K562 (cell line): ENCODE measurements at regions not wholly inside any gene's neighbourhood (a gene's known extent, or its start where the extent isn't known, plus 50 kb on each side); places are given as distances from the start of the nearest gene placed in this dataset.

Experiments
- CSDE1 ChIP-seq, 2 experiments: fragments of 450-650 bp; IDR thresholded peaks; 2 replicates each; pipeline ENCODE4 v1.6.1; 2016; ENCODE audit warnings: mild to moderate bottlenecking in 1 of 2
- ETV1 ChIP-seq: fragments of 450-650 bp; conservative IDR thresholded peaks from 2 replicates; pipeline ENCODE4 v1.6.1; 2016; ENCODE audit warnings: missing genetic modification characterization, control low read depth, low read depth, missing compliant biosample characterization
- KDM1A ChIP-seq, 2 experiments: fragments of 450-650 bp; IDR thresholded peaks; 2 replicates each; pipeline ENCODE4 v1.6.1; 2016; ENCODE audit warnings: mild to moderate bottlenecking in 2 of 2
- KLF16 ChIP-seq: IDR thresholded peaks from 2 replicates; pipeline ENCODE4 v1.6.1; 2016; ENCODE audit warnings: antibody characterized with exemption
- POLR3A ChIP-seq: IDR thresholded peaks from 2 replicates; pipeline ENCODE4 v1.6.1; 2011; ENCODE audit warnings: borderline replicate concordance, mild to moderate bottlenecking, moderate library complexity; ENCODE audit not compliant: insufficient read length, insufficient read depth; ENCODE audit errors: extremely low read depth
- SMAD3 ChIP-seq: fragments of 450-650 bp; formaldehyde crosslinking; conservative IDR thresholded peaks from 2 replicates; pipeline ENCODE4 v1.4.0; 2020; ENCODE audit warnings: mild to moderate bottlenecking
- SMC3 ChIP-seq: conservative IDR thresholded peaks from 2 replicates; pipeline ENCODE4 v1.6.1; 2011; ENCODE audit warnings: low read depth, low read length, improper control_type of control experiment; ENCODE audit not compliant: insufficient read depth
- THRB ChIP-seq: fragments of 450-650 bp; formaldehyde crosslinking; conservative IDR thresholded peaks from 2 replicates; pipeline ENCODE4 v1.4.0; 2022; ENCODE audit warnings: mild to moderate bottlenecking, missing genetic modification characterization
- ZNF280A ChIP-seq: fragments of 450-650 bp; IDR thresholded peaks from 2 replicates; pipeline ENCODE4 v1.6.1; 2018; ENCODE audit warnings: mild to moderate bottlenecking, low read depth; ENCODE audit not compliant: partially characterized antibody
- TF ChIP-seq, protein P1 (sequence below): fragments of 450-650 bp; formaldehyde crosslinking; IDR thresholded peaks from 2 replicates; pipeline ENCODE4 v1.4.0; 2020; ENCODE audit warnings: mild to moderate bottlenecking
- TF ChIP-seq, protein P2 (sequence below): fragments of 250-450 bp; sonication (Bioruptor Pico); IDR thresholded peaks from 2 replicates; pipeline ENCODE4 v1.8.0; 2022; ENCODE audit warnings: inconsistent platforms, mild to moderate bottlenecking, moderate library complexity, borderline replicate concordance
- TF ChIP-seq, protein P3 (sequence below), 2 experiments: IDR thresholded peaks in 1 of 2; conservative IDR thresholded peaks in 1 of 2; 2 replicates each; pipeline ENCODE4 v1.6.1; 2016; ENCODE audit warnings: low read depth in 2 of 2, mild to moderate bottlenecking in 1 of 2, missing compliant biosample characterization in 1 of 2, missing genetic modification characterization in 1 of 2, moderate library complexity in 1 of 2
- TF ChIP-seq, protein P4 (sequence below), 3 experiments: IDR thresholded peaks in 2 of 3; conservative IDR thresholded peaks in 1 of 3; 2 replicates each; pipeline ENCODE4 v1.5.1; 2011 to 2012; ENCODE audit warnings: low read length in 3 of 3, mild to moderate bottlenecking in 3 of 3, control low read depth in 2 of 3, improper control_type of control experiment in 1 of 3, inconsistent platforms in 1 of 3, low read depth in 1 of 3, mixed read lengths in 1 of 3, moderate library complexity in 1 of 3; ENCODE audit not compliant: insufficient read depth in 2 of 3
- TF ChIP-seq, protein P5 (sequence below): fragments of 450-650 bp; formaldehyde crosslinking; IDR thresholded peaks from 2 replicates; pipeline ENCODE4 v1.4.0; 2020; ENCODE audit warnings: mild to moderate bottlenecking, moderate library complexity

- TF ChIP-seq, protein P1, sequence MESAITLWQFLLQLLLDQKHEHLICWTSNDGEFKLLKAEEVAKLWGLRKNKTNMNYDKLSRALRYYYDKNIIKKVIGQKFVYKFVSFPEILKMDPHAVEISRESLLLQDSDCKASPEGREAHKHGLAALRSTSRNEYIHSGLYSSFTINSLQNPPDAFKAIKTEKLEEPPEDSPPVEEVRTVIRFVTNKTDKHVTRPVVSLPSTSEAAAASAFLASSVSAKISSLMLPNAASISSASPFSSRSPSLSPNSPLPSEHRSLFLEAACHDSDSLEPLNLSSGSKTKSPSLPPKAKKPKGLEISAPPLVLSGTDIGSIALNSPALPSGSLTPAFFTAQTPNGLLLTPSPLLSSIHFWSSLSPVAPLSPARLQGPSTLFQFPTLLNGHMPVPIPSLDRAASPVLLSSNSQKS (CRISPR knock-in tag): no peak
- TF ChIP-seq THRB (CRISPR knock-in tag): no peak
- TF ChIP-seq, protein P2, sequence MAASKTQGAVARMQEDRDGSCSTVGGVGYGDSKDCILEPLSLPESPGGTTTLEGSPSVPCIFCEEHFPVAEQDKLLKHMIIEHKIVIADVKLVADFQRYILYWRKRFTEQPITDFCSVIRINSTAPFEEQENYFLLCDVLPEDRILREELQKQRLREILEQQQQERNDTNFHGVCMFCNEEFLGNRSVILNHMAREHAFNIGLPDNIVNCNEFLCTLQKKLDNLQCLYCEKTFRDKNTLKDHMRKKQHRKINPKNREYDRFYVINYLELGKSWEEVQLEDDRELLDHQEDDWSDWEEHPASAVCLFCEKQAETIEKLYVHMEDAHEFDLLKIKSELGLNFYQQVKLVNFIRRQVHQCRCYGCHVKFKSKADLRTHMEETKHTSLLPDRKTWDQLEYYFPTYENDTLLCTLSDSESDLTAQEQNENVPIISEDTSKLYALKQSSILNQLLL (CRISPR knock-in tag): no peak
- no peak for TF ChIP-seq POLR3A
- TF ChIP-seq SMC3: peak; percentile 67
- TF ChIP-seq, protein P3, sequence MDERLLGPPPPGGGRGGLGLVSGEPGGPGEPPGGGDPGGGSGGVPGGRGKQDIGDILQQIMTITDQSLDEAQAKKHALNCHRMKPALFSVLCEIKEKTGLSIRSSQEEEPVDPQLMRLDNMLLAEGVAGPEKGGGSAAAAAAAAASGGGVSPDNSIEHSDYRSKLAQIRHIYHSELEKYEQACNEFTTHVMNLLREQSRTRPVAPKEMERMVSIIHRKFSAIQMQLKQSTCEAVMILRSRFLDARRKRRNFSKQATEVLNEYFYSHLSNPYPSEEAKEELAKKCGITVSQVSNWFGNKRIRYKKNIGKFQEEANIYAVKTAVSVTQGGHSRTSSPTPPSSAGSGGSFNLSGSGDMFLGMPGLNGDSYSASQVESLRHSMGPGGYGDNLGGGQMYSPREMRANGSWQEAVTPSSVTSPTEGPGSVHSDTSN (CRISPR knock-in tag; IDR thresholded peaks at IDR 0.05; ENCODE audit: low read depth): no peak
- TF ChIP-seq, protein P3 (tag; conservative IDR thresholded peaks at IDR 0.05; ENCODE audit: low read depth): 0 out of 2 replicates have a peak, but pooled peaks have one; percentile 57
- TF ChIP-seq ZNF280A: no peak
- TF ChIP-seq, protein P4, sequence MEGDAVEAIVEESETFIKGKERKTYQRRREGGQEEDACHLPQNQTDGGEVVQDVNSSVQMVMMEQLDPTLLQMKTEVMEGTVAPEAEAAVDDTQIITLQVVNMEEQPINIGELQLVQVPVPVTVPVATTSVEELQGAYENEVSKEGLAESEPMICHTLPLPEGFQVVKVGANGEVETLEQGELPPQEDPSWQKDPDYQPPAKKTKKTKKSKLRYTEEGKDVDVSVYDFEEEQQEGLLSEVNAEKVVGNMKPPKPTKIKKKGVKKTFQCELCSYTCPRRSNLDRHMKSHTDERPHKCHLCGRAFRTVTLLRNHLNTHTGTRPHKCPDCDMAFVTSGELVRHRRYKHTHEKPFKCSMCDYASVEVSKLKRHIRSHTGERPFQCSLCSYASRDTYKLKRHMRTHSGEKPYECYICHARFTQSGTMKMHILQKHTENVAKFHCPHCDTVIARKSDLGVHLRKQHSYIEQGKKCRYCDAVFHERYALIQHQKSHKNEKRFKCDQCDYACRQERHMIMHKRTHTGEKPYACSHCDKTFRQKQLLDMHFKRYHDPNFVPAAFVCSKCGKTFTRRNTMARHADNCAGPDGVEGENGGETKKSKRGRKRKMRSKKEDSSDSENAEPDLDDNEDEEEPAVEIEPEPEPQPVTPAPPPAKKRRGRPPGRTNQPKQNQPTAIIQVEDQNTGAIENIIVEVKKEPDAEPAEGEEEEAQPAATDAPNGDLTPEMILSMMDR (IDR thresholded peaks at IDR 0.05 in 2 of 3, conservative IDR thresholded peaks at IDR 0.05 in 1 of 3; ENCODE audit: insufficient read depth in 2 of 3, low read depth in 1 of 3, low read length in 3 of 3): peak; percentile 37 to 61 (median 57)
- no peak for TF ChIP-seq KDM1A (IDR thresholded peaks at IDR 0.05)
- no peak for TF ChIP-seq CSDE1 (IDR thresholded peaks at IDR 0.05)
- TF ChIP-seq ETV1: no peak
- TF ChIP-seq, protein P5, sequence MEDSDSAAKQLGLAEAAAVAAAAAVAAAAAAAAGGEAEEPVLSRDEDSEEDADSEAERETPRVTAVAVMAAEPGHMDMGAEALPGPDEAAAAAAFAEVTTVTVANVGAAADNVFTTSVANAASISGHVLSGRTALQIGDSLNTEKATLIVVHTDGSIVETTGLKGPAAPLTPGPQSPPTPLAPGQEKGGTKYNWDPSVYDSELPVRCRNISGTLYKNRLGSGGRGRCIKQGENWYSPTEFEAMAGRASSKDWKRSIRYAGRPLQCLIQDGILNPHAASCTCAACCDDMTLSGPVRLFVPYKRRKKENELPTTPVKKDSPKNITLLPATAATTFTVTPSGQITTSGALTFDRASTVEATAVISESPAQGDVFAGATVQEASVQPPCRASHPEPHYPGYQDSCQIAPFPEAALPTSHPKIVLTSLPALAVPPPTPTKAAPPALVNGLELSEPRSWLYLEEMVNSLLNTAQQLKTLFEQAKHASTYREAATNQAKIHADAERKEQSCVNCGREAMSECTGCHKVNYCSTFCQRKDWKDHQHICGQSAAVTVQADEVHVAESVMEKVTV: peak; percentile 54; the same call in 1 of the 2 replicates
- no peak for TF ChIP-seq SMAD3 (CRISPR knock-in tag)
- no peak for TF ChIP-seq KLF16
Observed at GRCh38 chr15:47196048-47196447, 521.3 kb upstream of the SEMA6D start (continued).
